HG03139 (cell line): ENCODE measurements at regions not wholly inside any gene's neighbourhood (a gene's known extent, or its start where the extent isn't known, plus 50 kb on each side); places are given as distances from the start of the nearest gene placed in this dataset.

Source experiments
- ATAC-seq: cut with Tn5 transposase; IDR thresholded peaks from one replicate; pipeline ENCODE4 v1.9.1; 2021; ENCODE audit not compliant: unreplicated experiment

DNA sequence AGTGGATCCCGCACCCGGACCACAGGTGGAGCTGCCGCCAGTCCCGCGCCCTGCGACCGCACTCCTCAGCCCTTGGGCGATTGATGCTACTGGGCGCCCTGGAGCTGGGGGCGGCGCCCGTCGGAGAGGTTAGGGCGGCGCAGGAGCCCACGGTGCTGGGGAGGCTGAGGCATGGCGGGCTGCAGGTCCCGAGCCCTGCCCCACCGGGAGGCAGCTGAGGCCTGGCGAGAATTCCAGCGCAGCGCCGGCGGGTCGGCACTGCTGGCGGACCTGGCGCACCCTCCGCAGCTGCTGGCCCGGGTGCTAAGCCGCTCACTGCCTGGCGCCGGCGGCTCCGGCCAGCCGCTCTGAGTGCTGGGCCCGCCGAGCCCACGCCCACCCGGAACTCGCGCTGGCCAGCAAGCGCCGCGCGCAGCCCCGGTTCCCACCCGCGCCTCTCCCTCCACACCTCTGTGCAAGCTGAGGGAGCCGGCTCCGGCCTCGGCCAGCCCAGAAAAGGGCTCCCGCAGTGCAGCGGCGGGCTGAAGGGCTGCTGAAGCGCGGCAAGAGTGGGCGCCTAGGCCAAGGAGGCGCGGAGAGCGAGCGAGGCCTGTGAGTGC, 1256.5 kb downstream of the STIM2 start:
- no peak for ATAC-seq

- ATAC-seq = no peak
These were observed 1285.5 kb downstream of the STIM2 start for GRCh38 chr4:28146191-28146590.

GRCh38 chr4:28148221-28148620, 1287.6 kb downstream of the STIM2 start:
- ATAC-seq = no peak

DNA sequence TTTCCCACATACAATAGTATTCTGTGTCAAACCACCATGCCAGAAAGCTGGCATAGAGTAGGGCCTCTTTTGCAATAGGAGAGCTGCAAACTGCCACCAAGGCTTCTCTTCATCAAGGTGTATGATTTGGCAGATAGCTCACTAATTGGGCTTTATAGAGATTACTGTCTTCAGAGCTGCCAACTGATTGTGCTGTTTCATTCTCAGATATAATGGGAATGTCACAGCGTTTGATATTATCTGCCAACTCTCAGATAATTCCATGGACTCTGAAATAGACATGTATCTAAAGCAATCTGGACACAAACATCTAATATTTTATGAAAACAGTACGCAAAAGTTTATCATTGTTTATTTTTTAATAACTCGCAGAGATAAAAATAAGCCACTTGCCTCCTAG, 1289.1 kb downstream of the STIM2 start:
- ATAC-seq = no peak

DNA sequence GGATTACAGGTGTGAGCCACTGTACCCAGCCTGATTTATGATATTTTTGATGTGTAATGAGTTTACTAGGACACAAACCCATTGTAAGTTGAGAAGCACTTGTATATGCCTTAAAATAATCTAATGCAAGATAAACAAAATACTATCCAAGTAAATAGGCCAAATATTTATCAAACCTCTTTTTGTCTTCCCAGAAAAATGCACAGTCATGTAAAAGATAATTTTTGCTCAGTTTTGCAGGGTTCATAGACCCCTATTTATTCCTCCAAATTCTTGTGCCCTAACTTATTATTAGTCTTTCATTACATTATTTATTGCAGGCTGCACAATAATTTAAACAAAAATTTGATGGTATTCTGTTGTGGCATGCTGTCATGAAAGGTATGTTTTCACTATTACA, 1290.7 kb downstream of the STIM2 start:
- ATAC-seq = no peak

DNA sequence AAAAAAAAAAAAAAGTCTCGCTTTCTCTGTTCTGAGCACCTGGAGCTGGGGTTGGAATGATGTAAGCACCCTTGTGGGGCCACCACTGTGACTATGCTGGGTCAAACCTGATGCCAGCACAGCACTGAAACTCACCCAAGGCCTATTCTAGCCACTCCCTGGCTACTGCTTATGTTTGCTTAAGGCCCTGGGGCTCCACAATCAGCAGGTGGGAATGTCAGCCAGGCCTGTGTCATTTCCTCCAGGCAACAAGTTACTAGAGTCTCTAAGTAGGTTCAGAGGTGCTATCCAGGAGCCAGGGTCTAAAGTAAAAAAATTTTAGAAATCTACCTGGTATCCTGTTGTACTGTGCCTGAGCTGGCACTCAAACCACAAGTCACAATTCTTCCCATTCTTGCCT, 1306.8 kb downstream of the STIM2 start:
- ATAC-seq = no peak

GRCh38 chr4:28176942-28177341, 1316.3 kb downstream of the STIM2 start:
- no peak for ATAC-seq

GRCh38 chr4:28177641-28178040, 1317.0 kb downstream of the STIM2 start:
- no peak for ATAC-seq

- ATAC-seq = no peak
These were observed 1318.5 kb downstream of the STIM2 start for GRCh38 chr4:28179126-28179525.

GRCh38 chr4:28209371-28209924, 1348.8 kb downstream of the STIM2 start:
- no peak for ATAC-seq

DNA sequence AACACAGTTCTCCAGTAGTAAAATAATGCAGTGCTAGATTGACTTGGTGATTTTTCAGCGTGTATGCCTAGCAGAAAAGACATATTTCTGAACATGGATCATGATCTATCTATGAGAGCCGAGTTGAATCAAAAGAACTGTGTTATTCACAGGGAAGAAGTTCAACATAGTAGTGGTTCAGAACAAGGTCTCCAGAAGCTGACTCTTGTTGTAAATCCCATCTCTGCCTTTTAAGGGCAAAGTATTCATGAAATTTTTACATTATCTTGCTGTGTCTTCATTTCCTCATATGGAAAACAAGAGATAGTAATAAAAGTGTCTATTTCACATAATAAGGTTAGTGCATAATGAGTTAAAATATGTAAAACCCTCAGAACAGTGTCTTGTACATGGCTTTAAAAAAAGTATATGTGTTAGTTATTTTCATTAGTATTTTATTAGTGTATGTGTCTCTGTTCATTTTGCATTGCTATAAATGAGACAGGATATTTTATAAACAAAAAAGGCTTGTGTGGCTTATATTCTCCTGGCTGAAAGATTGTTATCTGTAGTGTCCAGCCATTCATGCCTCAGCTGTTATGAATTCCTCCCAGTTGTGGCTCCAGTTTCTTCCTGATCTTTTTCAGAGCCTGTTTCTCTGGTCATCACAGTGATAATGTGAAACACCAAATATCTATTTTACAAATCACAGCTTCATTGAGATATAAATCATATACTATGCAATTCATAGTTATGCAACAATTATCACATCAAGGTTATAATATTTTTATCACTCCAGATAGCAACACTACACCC, 1351.2 kb downstream of the STIM2 start:
- ATAC-seq = no peak

DNA sequence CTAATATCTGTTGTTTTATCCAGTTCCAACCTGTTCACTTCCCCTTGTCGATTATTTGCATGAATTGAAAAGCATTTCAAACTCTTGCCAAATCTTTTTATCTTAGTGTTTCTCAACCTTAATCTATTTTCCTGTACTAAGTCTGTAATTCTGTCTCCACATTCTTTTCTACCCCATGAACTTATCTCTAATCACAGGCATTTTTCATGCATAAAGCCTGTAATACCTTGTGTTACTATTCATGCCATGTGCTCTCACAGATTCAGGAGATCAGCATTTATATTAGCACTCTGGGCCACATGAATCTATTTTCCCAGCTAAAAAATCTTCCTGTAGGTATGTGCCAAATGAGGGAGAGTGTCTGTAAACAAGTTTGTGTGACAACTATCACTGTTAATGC, 1360.9 kb downstream of the STIM2 start:
- no peak for ATAC-seq

- ATAC-seq = no peak
These were observed 1364.4 kb downstream of the STIM2 start for GRCh38 chr4:28225050-28225449.

DNA sequence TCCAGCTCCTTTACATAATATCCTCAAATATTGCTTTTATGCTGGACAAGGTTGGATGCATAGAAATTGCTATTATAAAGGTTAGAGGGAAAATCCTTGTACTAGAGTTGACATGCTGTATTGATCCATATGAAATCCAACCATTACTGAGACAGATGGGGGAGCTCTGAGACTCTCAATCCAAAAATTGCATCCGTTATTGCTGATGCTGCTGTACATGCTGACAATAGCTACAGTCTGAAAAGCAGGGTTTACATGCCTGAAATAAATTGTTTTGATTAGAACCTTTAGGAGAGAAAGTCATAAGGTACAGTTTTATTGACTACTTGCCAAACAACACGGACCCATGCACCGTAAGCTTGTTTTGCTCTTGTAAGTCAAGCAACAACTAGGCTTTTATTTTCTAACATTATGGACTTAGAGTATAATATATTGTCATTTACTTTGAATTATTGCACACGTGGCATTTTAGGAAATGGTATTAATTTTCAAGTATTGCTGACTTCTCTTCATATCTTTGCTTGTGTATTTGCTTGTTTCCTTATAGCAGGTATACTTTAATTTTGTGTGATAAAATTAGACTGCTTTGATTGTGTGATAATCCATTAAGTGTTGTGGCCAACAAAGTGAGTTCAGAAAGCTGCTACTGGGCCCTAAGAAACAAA, 1365.2 kb downstream of the STIM2 start:
- ATAC-seq = no peak

- no peak for ATAC-seq
These were observed 1366.3 kb downstream of the STIM2 start for GRCh38 chr4:28226962-28227361.

GRCh38 chr4:28227764-28228163, 1367.1 kb downstream of the STIM2 start:
- no peak for ATAC-seq

- no peak for ATAC-seq
These were observed 1368.2 kb downstream of the STIM2 start for GRCh38 chr4:28228561-28229491.

GRCh38 chr4:28232376-28232775, 1371.7 kb downstream of the STIM2 start:
- ATAC-seq = no peak

- ATAC-seq = no peak
These were observed 1372.3 kb downstream of the STIM2 start for GRCh38 chr4:28232951-28233350.

GRCh38 chr4:28233724-28234123, 1373.1 kb downstream of the STIM2 start:
- no peak for ATAC-seq

GRCh38 chr4:28238876-28239275, 1378.2 kb downstream of the STIM2 start:
- ATAC-seq = no peak
